Right atrium auricular region (tissue), 2 donors: ENCODE measurements at regions not wholly inside any gene's neighbourhood (a gene's known extent, or its start where the extent isn't known, plus 50 kb on each side); places are given as distances from the start of the nearest gene placed in this dataset.

ENCODE experiments used
- DNase-seq: peaks from one replicate; pipeline ENCODE4 v3.0.0-alpha.2; 2019; ENCODE audit warnings: low spot score
- H3K27ac ChIP-seq, 2 donors: fragments of 200-600 bp; sonication (generic); 1 replicate in 1 of 2; 2 replicates in 1 of 2; pipeline ENCODE4 v1.5.1; 2016 to 2019
- H3K27me3 ChIP-seq, 2 donors: fragments of 200-600 bp; sonication (generic); one replicate each; pipeline versions ENCODE4 v1.5.1 to v1.6.0; 2017 to 2019
- H3K36me3 ChIP-seq: fragments of 200-600 bp; sonication (generic); one replicate; pipeline ENCODE4 v1.5.1; 2016
- H3K4me1 ChIP-seq, 2 donors: fragments of 200-600 bp; sonication (generic); one replicate each; pipeline versions ENCODE4 v1.5.1 to v1.6.0; 2017 to 2019
- H3K4me3 ChIP-seq, 2 donors: fragments of 200-600 bp; sonication (generic); 1 replicate in 1 of 2; 2 replicates in 1 of 2; pipeline ENCODE4 v1.5.1; 2017 to 2019; ENCODE audit warnings: mild to moderate bottlenecking in 1 of 2, moderate library complexity in 1 of 2
- H3K9me3 ChIP-seq, 2 donors: fragments of 200-600 bp; sonication (generic); one replicate each; pipeline ENCODE4 v1.5.1; 2019
- CTCF ChIP-seq, 2 donors: fragments of 200-600 bp; sonication (generic); IDR thresholded peaks; one replicate each; pipeline ENCODE4 v1.5.1; 2019; ENCODE audit warnings: antibody characterized with exemption in 2 of 2

- no peak for DNase-seq
- Histone ChIP-seq H3K27ac (no peak overlapping the region), H3K4me3 (no peak overlapping the region), H3K9me3 (no peaks in the 10 kb centered on the region), H3K36me3 (no peaks in the 10 kb centered on the region), H3K27me3 (no peaks in the 10 kb centered on the region), H3K4me1 (no peaks in the 10 kb centered on the region)
- TF ChIP-seq CTCF (IDR thresholded peaks at IDR 0.05) = no peak
Observed at GRCh38 chr19:30102239-30102638, 160.2 kb downstream of the URI1 start.

GRCh38 chr19:30102666-30103065, 160.6 kb downstream of the URI1 start:
- no peaks in the 10 kb centered on the region for H3K4me1 ChIP-seq
- no peak overlapping the region for H3K27ac ChIP-seq
- no peaks in the 10 kb centered on the region for H3K36me3 ChIP-seq
- H3K9me3 ChIP-seq = no peaks in the 10 kb centered on the region
- no peak overlapping the region for H3K4me3 ChIP-seq
- no peak for DNase-seq
- H3K27me3 ChIP-seq = no peaks in the 10 kb centered on the region
- TF ChIP-seq CTCF (IDR thresholded peaks at IDR 0.05) = no peak

DNA sequence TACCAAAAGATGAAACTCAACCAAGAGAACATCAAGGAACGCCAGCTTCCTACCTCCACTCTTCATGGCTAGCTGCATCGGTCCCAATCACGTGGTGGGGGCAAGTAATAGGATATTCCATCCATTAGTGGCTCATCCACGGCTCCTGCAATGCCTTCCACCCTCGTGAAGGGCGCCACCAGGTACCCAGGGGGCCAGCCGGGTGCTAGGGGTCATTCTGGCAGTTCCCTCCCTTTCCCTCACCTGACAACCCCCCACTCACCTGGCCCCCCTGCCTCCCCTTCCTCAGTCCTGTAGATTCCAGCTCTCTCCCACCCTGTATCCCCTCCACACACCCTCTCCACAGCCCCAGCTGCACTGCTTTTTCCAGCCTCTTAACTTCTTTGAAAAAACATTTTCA, 161.9 kb downstream of the URI1 start:
- no peaks in the 10 kb centered on the region for H3K4me1 ChIP-seq
- no peaks in the 10 kb centered on the region for H3K27me3 ChIP-seq
- no peaks in the 10 kb centered on the region for H3K9me3 ChIP-seq
- H3K27ac ChIP-seq = no peak overlapping the region
- H3K4me3 ChIP-seq = no peak overlapping the region
- no peak for DNase-seq
- no peak for TF ChIP-seq CTCF (IDR thresholded peaks at IDR 0.05)
- no peaks in the 10 kb centered on the region for H3K36me3 ChIP-seq

- no peaks in the 10 kb centered on the region for H3K9me3 ChIP-seq
- H3K36me3 ChIP-seq = no peaks in the 10 kb centered on the region
- no peak overlapping the region for H3K27ac ChIP-seq
- no peaks in the 10 kb centered on the region for H3K4me1 ChIP-seq
- H3K4me3 ChIP-seq = no peak overlapping the region
- no peaks in the 10 kb centered on the region for H3K27me3 ChIP-seq
- DNase-seq = no peak
- no peak for TF ChIP-seq CTCF (IDR thresholded peaks at IDR 0.05)
Observed at GRCh38 chr19:30105316-30105715, 163.3 kb downstream of the URI1 start.

GRCh38 chr19:30105727-30106126, 163.7 kb downstream of the URI1 start:
- Histone ChIP-seq H3K27ac (no peak overlapping the region), H3K27me3 (no peaks in the 10 kb centered on the region), H3K9me3 (no peaks in the 10 kb centered on the region), H3K4me1 (no peaks in the 10 kb centered on the region), H3K4me3 (no peak overlapping the region), H3K36me3 (no peaks in the 10 kb centered on the region)
- no peak for TF ChIP-seq CTCF (IDR thresholded peaks at IDR 0.05)
- DNase-seq = no peak

GRCh38 chr19:30106417-30107095, 164.5 kb downstream of the URI1 start:
- Histone ChIP-seq H3K4me3 (no peak overlapping the region), H3K9me3 (no peaks in the 10 kb centered on the region), H3K4me1 (no peaks in the 10 kb centered on the region), H3K27ac (no peak overlapping the region), H3K27me3 (no peaks in the 10 kb centered on the region), H3K36me3 (no peaks in the 10 kb centered on the region)
- DNase-seq = no peak
- no peak for TF ChIP-seq CTCF (IDR thresholded peaks at IDR 0.05)
